ENCODE measurements at regions not wholly inside any gene's neighbourhood (a gene's known extent, or its start where the extent isn't known, plus 50 kb on each side); places are given as distances from the start of the nearest gene placed in this dataset.

- no peak for TF ChIP-seq BCL11A (IDR thresholded peaks at IDR 0.05; ENCODE audit: low read depth in 2 of 2, low read length in 2 of 2)
These were observed 345.7 kb downstream of the DYSF start (continued) for GRCh38 chr2:71799013-71799575.
